ENCODE measurements at regions not wholly inside any gene's neighbourhood (a gene's known extent, or its start where the extent isn't known, plus 50 kb on each side); places are given as distances from the start of the nearest gene placed in this dataset.

- no peak for DNase-seq (ENCODE audit: low read depth)
Measured at GRCh38 chr10:2173327-2173726, 436.0 kb upstream of the ADARB2 start.

- no peak for DNase-seq (ENCODE audit: low read depth)
Measured at GRCh38 chr10:2165771-2166460, 428.6 kb upstream of the ADARB2 start.

GRCh38 chr10:2150288-2150687 lies 413.0 kb upstream of the ADARB2 start:
- DNase-seq (ENCODE audit: low read depth), result no peak

GRCh38 chr10:2145926-2146478 lies 408.7 kb upstream of the ADARB2 start:
- DNase-seq (ENCODE audit: low read depth), result no peak

GRCh38 chr10:2145491-2145890 lies 408.2 kb upstream of the ADARB2 start:
- DNase-seq (ENCODE audit: low read depth), result no peak

GRCh38 chr10:2144584-2144983 lies 407.3 kb upstream of the ADARB2 start:
- no peak for DNase-seq (ENCODE audit: low read depth)

- no peak for DNase-seq (ENCODE audit: low read depth)
Measured at GRCh38 chr10:2143213-2143835, 406.0 kb upstream of the ADARB2 start.

- DNase-seq (ENCODE audit: low read depth), result no peak
Measured at GRCh38 chr10:2139746-2140145, 402.4 kb upstream of the ADARB2 start.

- no peak for DNase-seq (ENCODE audit: low read depth)
Measured at GRCh38 chr10:2137549-2138174, 400.3 kb upstream of the ADARB2 start.

- DNase-seq (ENCODE audit: low read depth), result no peak
Measured at GRCh38 chr10:2130705-2131305, 393.5 kb upstream of the ADARB2 start.

GRCh38 chr10:2128991-2129390 lies 391.7 kb upstream of the ADARB2 start:
- no peak for DNase-seq (ENCODE audit: low read depth)

GRCh38 chr10:2124135-2124534 lies 386.8 kb upstream of the ADARB2 start:
- DNase-seq (ENCODE audit: low read depth), result no peak

- DNase-seq (ENCODE audit: low read depth), result no peak
Measured at GRCh38 chr10:2122431-2123124, 385.3 kb upstream of the ADARB2 start.

- DNase-seq (ENCODE audit: low read depth), result no peak
Measured at GRCh38 chr10:2121929-2122328, 384.6 kb upstream of the ADARB2 start.

GRCh38 chr10:2121315-2121714 lies 384.0 kb upstream of the ADARB2 start:
- no peak for DNase-seq (ENCODE audit: low read depth)

- DNase-seq (ENCODE audit: low read depth), result no peak
Measured at GRCh38 chr10:2120746-2121145, 383.4 kb upstream of the ADARB2 start.

GRCh38 chr10:2119316-2119715 lies 382.0 kb upstream of the ADARB2 start:
- DNase-seq (ENCODE audit: low read depth), result no peak

GRCh38 chr10:2118201-2118600 lies 380.9 kb upstream of the ADARB2 start:
- no peak for DNase-seq (ENCODE audit: low read depth)

GRCh38 chr10:2117641-2118040 lies 380.3 kb upstream of the ADARB2 start:
- DNase-seq (ENCODE audit: low read depth), result no peak

GRCh38 chr10:2111965-2112364 lies 374.6 kb upstream of the ADARB2 start:
- DNase-seq (ENCODE audit: low read depth), result no peak

- no peak for DNase-seq (ENCODE audit: low read depth)
Measured at GRCh38 chr10:2108496-2108895, 371.2 kb upstream of the ADARB2 start.

- DNase-seq (ENCODE audit: low read depth), result no peak
Measured at GRCh38 chr10:2106641-2107040, 369.3 kb upstream of the ADARB2 start.

All from stromal cell of bone marrow (primary cell).